GM18520 (cell line): ENCODE measurements at regions not wholly inside any gene's neighbourhood (a gene's known extent, or its start where the extent isn't known, plus 50 kb on each side); places are given as distances from the start of the nearest gene placed in this dataset.
A peak's percentile ranks its signal among the peaks of the same experiment; 100 is the strongest.

Experiments
- ATAC-seq: cut with Tn5 transposase; IDR thresholded peaks from one replicate; pipeline ENCODE4 v1.9.1; 2021; ENCODE audit not compliant: unreplicated experiment

DNA sequence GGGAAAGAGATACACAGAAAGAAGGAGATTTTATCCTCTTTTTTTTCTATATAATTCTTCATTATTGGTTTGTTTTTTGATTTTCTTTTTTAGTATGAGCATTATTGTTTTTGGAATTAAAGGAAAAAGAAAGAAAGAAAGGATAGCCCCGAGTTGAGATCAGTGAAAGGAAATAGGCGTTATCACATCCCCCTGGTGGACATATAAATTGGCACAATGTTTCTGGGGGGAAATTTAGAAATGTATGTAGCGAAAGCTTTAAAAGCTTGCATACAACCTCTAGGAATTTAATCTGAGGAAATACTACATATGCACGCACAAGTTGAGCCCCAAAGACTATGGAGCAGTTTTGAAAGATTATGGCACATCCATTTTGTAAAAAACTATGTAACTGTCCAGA is 226.3 kb upstream of the LDB2 start:
- no peak for ATAC-seq

DNA sequence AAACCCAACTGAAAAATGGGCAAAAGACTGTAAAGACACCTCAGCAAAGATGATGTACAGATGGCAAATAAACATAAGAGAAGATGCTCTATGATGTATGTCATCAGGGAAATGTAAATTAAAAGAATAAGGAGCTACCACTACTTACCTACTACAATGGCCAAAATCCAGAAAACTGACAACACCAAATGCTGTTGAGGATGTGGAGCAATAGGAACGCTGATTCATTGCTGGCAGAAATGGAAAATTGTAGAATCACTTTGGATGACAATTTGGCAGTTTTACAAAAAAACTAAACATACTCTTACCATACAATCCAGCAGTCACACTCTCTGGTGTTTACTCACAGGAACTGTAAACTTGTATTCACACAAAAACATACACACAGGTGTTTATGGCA is 222.3 kb upstream of the LDB2 start:
- ATAC-seq, result no peak

DNA sequence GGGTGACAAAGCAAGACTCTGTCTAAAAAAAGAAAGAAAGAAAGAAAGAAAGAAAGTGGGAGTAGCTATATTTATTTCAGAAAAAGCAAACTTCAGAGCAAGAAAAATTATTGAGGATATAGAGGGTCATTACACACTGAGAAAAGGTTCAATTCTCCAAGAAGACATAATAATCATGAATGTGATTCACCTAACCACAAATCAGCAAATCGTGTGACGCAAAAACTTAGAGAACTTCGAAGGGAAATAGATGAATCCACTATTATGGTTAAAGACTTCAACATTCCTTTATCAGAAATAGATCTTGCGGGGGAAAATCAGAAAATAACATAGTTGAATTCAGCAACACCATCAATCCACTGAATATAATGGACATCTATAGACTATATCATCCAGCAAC is 219.3 kb upstream of the LDB2 start:
- ATAC-seq, result no peak

DNA sequence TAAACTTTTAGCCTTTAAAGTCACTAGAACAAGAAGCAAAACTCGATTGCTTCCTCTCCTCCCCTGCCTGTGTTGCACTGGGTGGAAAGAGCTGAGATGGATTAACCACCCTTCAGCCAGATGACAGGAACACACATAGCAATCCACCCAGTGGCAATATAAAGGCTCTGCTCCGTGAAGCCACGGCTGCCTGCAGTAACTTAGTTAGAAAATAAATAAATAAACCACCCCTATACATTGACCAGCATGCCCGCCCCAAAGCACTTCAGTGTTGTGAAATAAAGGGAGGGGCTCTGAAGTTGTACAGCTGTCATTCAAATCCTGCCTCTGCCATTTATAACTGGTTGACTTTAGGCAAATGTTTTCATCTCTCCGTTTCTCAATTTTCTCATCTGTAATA is 217.1 kb upstream of the LDB2 start:
- ATAC-seq, result no peak

DNA sequence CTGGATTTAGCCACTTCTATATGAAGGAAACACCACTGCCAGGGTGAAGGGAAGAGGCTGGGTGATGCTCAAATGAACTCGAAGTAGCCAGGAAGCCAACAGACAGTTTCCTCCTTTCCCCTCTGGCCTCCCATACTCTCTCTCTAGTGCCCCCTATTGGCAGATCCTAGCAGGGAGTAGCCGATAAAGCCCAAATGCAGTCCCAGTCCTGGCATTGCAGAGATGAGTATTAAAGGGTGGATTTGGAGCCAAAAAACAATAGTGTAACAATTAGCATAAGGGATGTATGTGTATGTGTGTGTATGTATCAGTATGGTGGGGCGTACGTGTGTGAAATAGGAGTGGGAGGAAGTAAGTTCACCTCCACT is 213.8 kb upstream of the LDB2 start:
- no peak for ATAC-seq

DNA sequence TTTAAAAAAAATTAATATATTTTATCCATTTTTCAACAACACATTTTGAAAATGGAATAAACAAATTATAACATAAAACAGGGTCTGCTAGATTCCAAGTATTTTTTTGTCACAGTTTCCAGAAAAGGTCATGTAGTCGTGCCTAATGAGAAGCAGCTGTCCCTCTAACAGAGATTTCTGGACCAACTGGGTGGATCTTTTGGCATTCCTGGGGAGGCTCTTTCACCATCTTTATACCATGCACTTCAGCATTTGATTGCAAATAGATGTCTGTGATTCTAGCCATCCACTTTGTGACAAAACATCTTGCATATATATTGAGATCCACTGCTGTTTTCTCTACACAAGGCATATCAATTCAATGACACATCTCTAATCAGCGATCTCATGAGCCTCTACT is 210.7 kb upstream of the LDB2 start:
- no peak for ATAC-seq

DNA sequence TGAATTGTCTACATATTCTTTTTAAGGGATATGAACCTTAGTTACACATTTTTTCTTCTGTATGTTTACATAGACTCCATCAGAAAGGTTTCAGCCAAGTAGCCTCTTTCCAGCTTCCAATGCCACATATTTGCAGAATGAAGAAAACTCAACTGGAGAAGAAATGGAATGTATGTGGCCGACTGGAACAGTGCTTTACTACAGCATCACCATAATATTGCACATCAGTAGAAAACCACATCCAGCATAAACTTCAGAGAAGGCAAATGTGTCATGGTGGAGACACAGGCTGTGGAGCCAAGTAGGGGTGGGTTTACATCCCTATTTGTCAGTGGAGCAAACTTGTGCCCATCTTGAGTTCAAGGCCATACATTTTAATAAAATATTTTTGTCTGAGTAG is 204.8 kb upstream of the LDB2 start:
- ATAC-seq, result no peak

DNA sequence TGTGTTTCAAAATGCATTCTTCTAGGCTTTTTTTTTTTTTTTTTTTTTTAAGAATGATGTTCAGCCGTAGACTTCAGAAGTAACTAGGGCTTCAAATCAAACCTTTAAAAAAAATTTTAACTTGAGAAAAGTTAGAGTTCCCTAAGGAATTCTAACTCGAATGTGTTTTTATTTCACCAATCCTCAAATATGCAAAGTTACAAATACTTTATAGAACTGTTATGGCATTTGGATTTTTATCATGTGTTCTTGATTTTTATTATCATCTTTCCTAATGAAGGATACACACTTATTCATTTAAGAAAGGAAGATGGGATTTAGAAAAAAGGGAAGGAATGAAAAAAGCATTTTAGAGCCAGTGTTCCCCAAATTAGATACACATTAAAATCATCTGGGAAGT is 200.6 kb upstream of the LDB2 start:
- no peak for ATAC-seq

DNA sequence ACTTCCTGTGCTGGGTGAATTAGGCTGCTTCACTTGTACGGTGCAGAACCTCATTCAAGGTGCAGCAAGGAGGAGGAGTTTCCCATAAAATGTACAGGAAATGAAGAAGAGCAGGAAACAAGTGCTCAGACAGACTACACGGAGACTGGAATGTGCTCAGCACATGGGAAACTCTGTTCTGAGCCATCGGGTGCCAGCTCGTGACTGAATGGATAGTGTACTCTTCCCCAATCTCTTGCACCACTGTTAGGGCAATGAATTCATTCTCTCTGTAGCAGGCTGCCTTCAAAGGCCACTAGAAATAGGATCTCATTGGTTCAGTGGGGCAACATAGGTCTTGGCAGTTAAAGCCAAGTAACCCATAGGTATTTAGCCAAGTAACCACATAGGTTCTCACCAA is 200.0 kb upstream of the LDB2 start:
- ATAC-seq, result no peak

DNA sequence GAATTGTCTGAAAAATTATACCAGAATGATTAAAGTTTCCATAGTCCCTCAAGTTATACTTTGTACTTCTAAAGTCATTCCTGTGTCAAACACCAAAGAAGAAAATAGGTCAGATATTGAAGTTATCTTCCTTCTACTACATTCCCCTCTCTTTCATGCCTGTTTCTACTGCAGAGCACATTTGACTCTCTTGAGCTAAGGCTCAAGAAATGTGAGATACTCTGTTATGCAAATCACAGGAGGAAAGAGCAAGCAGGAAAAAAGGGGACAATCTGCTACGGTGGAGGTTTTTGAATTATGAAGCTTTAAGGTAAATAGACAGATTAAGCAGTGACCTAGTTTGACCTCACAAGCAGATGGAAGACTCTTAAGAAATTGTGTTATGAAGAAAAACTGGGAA is 198.9 kb upstream of the LDB2 start:
- no peak for ATAC-seq

DNA sequence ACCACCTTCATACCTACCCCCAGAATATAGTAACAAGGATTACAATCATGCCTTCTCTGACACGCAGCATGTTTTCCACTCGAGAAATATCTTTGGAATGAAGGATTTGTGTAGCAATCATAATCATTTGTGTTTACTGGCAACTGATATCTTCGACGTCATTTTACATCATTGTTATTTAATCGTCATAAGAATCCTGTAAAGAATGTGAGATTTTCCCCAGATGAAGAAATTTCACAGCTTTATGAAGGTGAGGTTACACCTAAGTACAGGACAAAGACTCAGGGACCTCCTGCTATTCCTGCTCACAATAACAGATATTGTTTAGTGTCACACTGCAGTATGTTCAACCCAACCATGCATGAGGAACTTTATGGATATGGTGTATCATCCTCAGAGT is 198.2 kb upstream of the LDB2 start:
- ATAC-seq, result no peak

DNA sequence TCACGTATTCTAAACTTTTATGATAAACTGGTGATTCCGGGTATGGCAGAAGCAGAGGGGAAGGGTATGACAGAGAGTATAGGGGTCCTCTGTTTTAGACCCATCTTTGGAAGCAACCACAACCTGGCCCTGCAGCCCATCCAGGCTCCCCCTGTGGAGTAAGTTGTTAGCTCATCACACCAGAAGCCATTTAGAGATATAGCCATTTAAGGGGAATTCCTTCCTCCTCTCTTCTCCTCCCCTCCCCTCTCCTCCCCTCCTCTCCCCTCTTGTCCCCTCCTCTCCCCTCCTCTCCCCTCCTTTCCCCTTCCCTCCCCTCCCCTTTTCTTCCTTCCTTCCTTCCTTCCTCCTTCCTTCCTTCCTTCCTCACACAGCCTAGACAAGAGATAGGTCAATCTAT is 197.3 kb upstream of the LDB2 start:
- ATAC-seq, result no peak

DNA sequence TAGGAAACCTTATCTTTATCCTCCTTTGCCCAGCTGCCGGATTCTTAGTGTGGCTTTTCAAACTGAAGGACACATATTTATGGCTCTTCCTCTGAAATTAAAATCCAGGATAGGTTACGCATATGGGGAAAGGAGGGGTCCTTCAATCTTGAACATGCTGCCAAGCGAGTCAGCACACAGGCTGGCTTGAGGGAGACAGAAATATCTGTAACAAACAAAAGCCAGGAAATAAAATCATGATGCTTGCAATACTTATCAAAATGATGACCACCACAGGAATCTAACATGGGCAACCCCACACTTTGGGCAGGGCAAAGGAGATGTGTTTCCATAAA is 196.4 kb upstream of the LDB2 start:
- ATAC-seq, result no peak

DNA sequence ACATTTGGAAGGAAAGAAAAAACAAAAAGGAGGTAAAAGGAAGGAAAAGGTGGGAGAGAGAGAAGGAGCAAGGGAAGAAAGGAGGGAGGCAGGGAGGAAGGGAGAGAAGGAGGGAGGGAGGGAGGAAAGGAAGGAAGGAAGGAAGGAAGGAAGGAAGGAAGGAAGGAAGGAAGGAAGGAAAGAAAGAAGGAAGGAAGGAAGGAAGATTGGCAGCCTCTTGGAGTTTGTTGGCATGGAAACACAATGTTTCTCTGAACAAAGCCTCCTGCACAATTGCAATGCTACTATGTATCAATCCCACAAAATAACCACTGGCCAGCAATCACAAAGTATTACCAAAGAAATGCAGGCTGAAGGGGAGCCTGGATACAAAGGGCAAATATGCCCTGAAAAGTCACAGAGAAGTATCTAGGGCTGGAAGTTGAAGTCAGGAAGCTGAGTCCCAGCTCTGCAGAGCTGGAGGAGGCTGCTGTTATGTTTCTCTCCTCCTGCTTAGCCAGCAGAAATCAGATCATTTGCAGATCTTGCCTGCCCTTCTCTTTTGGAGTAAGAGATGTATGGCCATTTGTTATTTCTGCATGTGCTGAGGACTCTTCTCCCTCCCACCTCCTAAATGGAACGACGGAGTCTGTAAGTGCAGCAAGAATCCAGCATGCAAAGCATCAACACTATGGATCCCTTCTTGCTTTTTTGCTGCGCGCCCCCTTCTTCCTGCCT is 195.9 kb upstream of the LDB2 start:
- no peak for ATAC-seq

DNA sequence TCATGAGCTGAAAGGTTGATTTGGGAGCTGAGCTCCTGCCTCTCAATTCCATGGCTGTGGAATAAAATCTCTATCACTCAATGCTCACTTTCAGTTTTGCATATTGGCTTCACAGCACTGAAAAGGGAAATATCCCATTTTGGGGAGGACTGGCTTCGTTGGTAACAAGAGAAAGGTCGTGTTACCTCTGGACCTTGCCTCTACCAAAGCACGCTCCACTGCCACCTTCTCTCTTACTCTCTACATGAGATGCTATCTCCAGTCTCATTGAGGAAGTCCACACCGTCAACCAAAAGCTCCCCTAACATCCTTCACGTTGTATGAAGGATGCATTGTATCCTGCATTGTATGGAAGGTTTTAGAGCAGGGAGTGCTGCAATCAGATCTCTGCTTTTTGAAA is 195.0 kb upstream of the LDB2 start:
- peak; percentile 11 for ATAC-seq

DNA sequence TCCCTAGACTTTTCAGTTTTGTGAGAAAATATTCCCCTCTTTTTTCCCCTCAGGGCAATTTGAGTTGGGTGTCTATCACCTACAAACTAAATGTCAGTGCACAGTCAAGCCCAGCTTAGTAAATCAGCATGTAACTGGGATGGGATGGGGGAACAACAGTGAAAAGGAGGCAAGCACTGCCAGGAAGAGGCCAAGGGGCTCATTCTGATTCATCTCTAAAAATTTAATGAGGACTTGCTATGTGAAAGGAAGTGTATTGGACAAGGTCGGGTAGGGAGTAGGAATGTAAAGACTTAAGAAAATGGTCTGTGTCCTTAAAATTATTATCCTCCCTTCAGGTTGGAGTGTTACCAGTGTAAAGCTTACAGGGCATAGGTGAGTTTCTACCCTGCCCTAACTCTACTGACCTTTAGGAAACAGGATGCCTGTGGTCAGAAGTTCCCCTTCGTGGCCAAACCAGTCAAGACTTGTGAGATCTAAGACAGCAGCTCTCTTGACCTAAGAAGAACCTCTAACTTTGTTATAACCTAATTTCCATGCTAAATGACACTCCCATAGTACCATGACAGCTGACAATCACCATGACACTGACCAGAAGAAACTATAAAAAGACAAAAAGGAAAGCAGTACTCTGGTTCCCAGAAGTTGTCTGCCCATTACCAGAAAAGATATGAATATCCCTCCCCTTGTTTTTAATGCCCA is 194.4 kb upstream of the LDB2 start:
- peak; percentile 96 for ATAC-seq

DNA sequence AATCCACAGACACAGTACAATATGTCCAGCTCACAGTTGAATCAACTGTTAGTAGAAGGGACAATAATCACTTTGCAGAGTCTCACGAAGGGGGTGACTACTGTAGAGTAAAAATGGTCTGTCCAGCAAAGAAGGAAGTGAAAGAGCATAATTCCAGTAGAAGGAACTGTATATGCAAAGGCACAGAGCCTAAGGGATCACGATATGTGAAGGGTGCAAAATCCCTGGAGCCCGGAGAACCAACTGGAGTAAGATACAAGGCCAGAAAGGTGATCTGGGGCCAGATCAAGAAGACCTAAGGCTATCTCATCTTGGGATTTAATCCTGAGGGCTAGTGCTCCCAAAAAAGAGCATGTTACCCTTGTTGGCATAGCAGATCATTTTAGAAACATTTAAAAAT is 192.7 kb upstream of the LDB2 start:
- ATAC-seq, result no peak

DNA sequence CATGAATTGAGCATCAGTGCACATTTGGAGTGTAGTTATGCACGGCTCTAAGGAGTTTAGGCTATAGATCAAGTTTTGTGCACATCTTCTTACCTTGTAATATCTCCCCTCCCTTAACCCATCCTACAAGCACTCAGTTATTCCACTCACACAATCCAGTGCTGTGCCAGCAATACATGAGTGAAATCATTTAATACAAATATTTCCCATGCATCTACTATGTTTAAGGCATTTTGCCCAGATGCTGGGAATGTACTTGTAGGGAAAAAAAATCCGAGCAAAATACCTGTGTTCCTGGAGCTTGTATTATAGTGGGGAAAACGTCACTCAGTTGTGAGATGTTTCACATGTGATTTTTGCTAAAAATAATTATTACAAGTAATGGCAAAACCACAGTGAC is 191.6 kb upstream of the LDB2 start:
- ATAC-seq, result no peak

DNA sequence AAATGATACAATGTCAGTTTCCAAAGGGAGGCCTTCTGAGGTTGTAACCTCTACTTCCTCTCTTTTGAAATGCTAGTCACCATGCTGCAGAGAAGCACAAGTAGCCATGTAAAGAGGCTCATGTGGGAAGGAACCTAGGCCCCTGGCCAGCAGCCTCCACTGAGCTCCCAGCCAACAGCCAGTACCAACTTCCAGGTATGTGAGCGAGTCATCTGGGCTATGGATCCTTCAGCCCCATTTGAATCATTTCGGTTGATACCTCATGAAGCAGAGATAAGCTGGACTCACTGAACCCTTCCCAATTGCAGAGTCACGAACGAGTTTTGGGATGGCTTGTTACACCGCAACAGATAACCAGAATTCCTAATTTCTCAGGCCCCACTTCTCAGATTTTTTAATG is 187.0 kb upstream of the LDB2 start:
- no peak for ATAC-seq

DNA sequence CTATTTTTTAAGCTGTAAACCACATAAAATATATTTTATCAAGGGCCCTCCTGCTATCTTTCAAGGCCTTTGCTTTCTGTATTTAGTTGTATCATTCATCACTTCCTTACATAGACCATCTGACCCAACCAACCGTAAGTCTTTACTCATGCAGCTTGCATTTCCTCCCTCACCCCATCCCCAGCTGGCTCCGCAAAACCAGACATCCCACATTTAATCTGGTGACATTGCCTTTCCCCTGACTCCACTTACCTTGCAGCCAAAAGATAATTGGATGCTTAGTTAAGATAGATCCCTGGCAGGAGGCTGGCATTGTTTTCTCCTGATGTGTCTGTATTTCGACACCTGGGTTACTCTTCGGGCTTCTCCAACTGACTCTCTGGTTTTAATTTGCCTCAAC is 183.7 kb upstream of the LDB2 start:
- no peak for ATAC-seq

DNA sequence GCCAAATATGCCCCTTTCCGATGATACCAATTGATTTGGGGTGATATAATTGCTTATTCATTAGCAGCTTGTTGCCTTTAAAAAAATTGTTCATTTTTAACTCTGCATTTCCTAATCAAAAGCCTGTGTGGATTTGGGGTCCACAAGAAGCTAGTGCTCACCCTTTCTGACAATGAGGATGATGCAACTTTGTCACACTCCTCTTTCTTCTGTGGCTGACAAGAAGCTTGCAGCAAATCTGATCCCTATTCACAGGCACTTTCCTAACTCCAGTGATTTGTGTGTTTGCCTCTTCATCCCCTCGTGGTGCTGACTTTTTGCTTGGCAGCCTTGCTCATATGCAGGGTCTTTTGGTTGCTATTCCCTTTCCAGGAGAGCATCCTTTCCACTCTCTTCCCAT is 182.7 kb upstream of the LDB2 start:
- no peak for ATAC-seq

DNA sequence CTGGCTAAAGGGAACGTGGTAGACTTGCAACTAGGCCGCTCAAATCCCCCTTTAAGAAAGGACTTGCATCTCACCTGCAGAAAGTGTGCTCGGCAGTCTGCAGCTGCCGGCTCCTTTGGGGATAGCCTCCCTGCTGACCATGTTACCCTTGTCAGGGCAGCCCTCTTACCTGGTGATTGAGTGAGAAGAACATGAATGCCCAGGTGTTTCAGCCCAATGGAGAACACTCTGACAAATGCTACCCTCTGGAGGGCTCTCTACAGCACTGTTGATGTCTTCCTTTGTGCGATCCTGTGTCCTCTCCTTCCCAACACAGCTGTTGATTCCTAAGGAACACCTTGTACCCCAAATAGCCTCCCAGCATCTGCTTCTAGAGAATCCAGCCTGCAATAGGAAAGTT is 178.7 kb upstream of the LDB2 start:
- no peak for ATAC-seq

DNA sequence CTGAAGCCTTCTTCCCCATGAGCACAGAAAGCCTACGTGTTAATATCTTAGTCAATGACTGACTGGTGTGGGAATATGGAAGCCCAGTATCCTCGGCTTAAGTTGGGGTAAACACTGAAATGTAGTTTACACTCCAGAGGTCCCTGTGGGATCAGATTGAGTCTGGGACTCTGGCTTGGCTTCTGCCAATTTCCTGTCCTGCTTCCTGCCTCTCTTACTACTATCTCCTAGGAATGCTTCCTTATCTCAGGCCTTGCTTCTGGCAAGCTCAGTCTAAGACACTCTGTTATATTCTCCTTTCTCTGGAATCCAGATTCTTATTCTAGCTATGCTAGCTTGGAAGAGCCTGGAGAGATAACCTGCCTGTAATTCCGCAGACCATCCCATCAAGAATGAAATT is 174.0 kb upstream of the LDB2 start:
- ATAC-seq, result no peak
